Suprapubic skin (tissue), 4 donors: ENCODE measurements at regions not wholly inside any gene's neighbourhood (a gene's known extent, or its start where the extent isn't known, plus 50 kb on each side); places are given as distances from the start of the nearest gene placed in this dataset.

Experiments used
- DNase-seq, 2 donors: peaks; one replicate each; pipeline ENCODE4 v3.0.0-alpha.2; 2019; ENCODE audit warnings: low spot score in 2 of 2
- H3K27ac ChIP-seq: fragments of 200-600 bp; sonication (generic); one replicate; pipeline ENCODE4 v1.5.1; 2019
- H3K27me3 ChIP-seq: fragments of 200-600 bp; sonication (generic); one replicate; pipeline ENCODE4 v1.5.1; 2019
- H3K36me3 ChIP-seq: fragments of 200-600 bp; sonication (generic); one replicate; pipeline ENCODE4 v1.5.1; 2019
- H3K4me1 ChIP-seq: fragments of 200-600 bp; sonication (generic); one replicate; pipeline ENCODE4 v1.5.1; 2019
- H3K4me3 ChIP-seq: fragments of 200-600 bp; sonication (generic); one replicate; pipeline ENCODE4 v1.5.1; 2019; ENCODE audit warnings: mild to moderate bottlenecking
- H3K9me3 ChIP-seq: fragments of 200-600 bp; sonication (generic); one replicate; pipeline ENCODE4 v1.5.1; 2019
- CTCF ChIP-seq, 2 donors: fragments of 200-600 bp in 1 of 2; fragments of 450-650 bp in 1 of 2; sonication (generic) in 1 of 2; IDR thresholded peaks; one replicate each; pipeline ENCODE4 v1.5.1; 2016 to 2019; ENCODE audit warnings: antibody characterized with exemption in 2 of 2, mild to moderate bottlenecking in 1 of 2, moderate library complexity in 1 of 2
- EP300 ChIP-seq: sonication (generic); formaldehyde crosslinking; IDR thresholded peaks from one replicate; pipeline ENCODE4 v1.6.1; 2017; ENCODE audit warnings: antibody characterized with exemption
- POLR2A ChIP-seq, 2 donors: fragments of 450-650 bp; IDR thresholded peaks; one replicate each; pipeline ENCODE4 v1.6.1; 2017; ENCODE audit warnings: antibody characterized with exemption in 2 of 2, mild to moderate bottlenecking in 2 of 2, moderate library complexity in 2 of 2
- POLR2AphosphoS5 ChIP-seq, 3 donors: sonication (generic); formaldehyde crosslinking; IDR thresholded peaks; one replicate each; pipeline ENCODE4 v1.6.1; 2017; ENCODE audit warnings: antibody characterized with exemption in 3 of 3
- WGBS: methylation state at CpG from one replicate; pipeline ENCODE4 v1.1.5; 2018; 5-methylcytosine and 5-hydroxymethylcytosine counted together

GRCh38 chr2:223536546-223536945 lies 65.6 kb downstream of the SCG2 start:
- Histone ChIP-seq H3K4me3 (no peak overlapping the region), H3K27me3 (no peaks in the 10 kb centered on the region), H3K9me3 (no peaks in the 10 kb centered on the region), H3K4me1 (peaks cover 4% of the 10 kb centered on the region), H3K27ac (no peak overlapping the region), H3K36me3 (no peaks in the 10 kb centered on the region)
- TF ChIP-seq POLR2AphosphoS5 (IDR thresholded peaks at IDR 0.05) (no peak), EP300 (no peak), POLR2A (IDR thresholded peaks at IDR 0.05) (no peak), CTCF (IDR thresholded peaks at IDR 0.05) (no peak)
- no peak for DNase-seq
- WGBS, result 65% methylated on average over 2 of the region's 2 CpGs

GRCh38 chr2:223537115-223537514 lies 65.0 kb downstream of the SCG2 start:
- no peak for TF ChIP-seq POLR2AphosphoS5 (IDR thresholded peaks at IDR 0.05)
- no peak for TF ChIP-seq EP300
- no peak for TF ChIP-seq CTCF (IDR thresholded peaks at IDR 0.05)
- no peak for TF ChIP-seq POLR2A (IDR thresholded peaks at IDR 0.05)
- Histone ChIP-seq H3K4me3 (no peak overlapping the region), H3K27ac (no peak overlapping the region), H3K4me1 (peaks cover 4% of the 10 kb centered on the region), H3K36me3 (no peaks in the 10 kb centered on the region), H3K9me3 (no peaks in the 10 kb centered on the region), H3K27me3 (no peaks in the 10 kb centered on the region)
- 14% methylated on average over 1 of the region's 1 CpG for WGBS
- DNase-seq, result no peak

- no peaks in the 10 kb centered on the region for H3K27me3 ChIP-seq
- H3K4me3 ChIP-seq, result no peak overlapping the region
- H3K4me1 ChIP-seq, result peaks cover 4% of the 10 kb centered on the region
- TF ChIP-seq CTCF (IDR thresholded peaks at IDR 0.05) (no peak), EP300 (no peak), POLR2AphosphoS5 (IDR thresholded peaks at IDR 0.05) (no peak), POLR2A (IDR thresholded peaks at IDR 0.05) (no peak)
- DNase-seq, result no peak
- H3K27ac ChIP-seq, result no peak overlapping the region
- H3K36me3 ChIP-seq, result no peaks in the 10 kb centered on the region
- no peaks in the 10 kb centered on the region for H3K9me3 ChIP-seq
- WGBS, result 48% methylated on average over 5 of the region's 5 CpGs
Observed at GRCh38 chr2:223537651-223538601, 64.2 kb downstream of the SCG2 start.

GRCh38 chr2:223538920-223539440 lies 63.2 kb downstream of the SCG2 start:
- no peak overlapping the region for H3K4me3 ChIP-seq
- TF ChIP-seq CTCF (IDR thresholded peaks at IDR 0.05), result no peak
- no peak for TF ChIP-seq POLR2A (IDR thresholded peaks at IDR 0.05)
- no peak for TF ChIP-seq EP300
- no peak for TF ChIP-seq POLR2AphosphoS5 (IDR thresholded peaks at IDR 0.05)
- peaks cover 4% of the 10 kb centered on the region for H3K4me1 ChIP-seq
- no peak for DNase-seq
- H3K36me3 ChIP-seq, result no peaks in the 10 kb centered on the region
- 61% methylated on average over 8 of the region's 8 CpGs for WGBS
- H3K27me3 ChIP-seq, result no peaks in the 10 kb centered on the region
- no peaks in the 10 kb centered on the region for H3K9me3 ChIP-seq
- H3K27ac ChIP-seq, result no peak overlapping the region

- TF ChIP-seq CTCF (IDR thresholded peaks at IDR 0.05) (no peak), EP300 (no peak), POLR2A (IDR thresholded peaks at IDR 0.05) (no peak), POLR2AphosphoS5 (IDR thresholded peaks at IDR 0.05) (no peak)
- no peak for DNase-seq
- H3K27ac ChIP-seq, result no peak overlapping the region
- H3K36me3 ChIP-seq, result no peaks in the 10 kb centered on the region
- H3K9me3 ChIP-seq, result no peaks in the 10 kb centered on the region
- 76% methylated on average over 2 of the region's 2 CpGs for WGBS
- H3K4me3 ChIP-seq, result no peak overlapping the region
- no peaks in the 10 kb centered on the region for H3K27me3 ChIP-seq
- peaks cover 4% of the 10 kb centered on the region for H3K4me1 ChIP-seq
Observed at GRCh38 chr2:223541546-223541945, 60.6 kb downstream of the SCG2 start.
